ENCODE measurements at regions not wholly inside any gene's neighbourhood (a gene's known extent, or its start where the extent isn't known, plus 50 kb on each side); places are given as distances from the start of the nearest gene placed in this dataset.

- TF ChIP-seq CTCF (IDR thresholded peaks at IDR 0.05; ENCODE audit: low read length) = no peak
- TF ChIP-seq EZH2phosphoT487 (IDR thresholded peaks at IDR 0.05; ENCODE audit: low read length) = no peak
Measured at GRCh38 chr2:236826606-236827156, 257.1 kb downstream of the ACKR3 start.
